ACC112 (cell line): ENCODE measurements at regions not wholly inside any gene's neighbourhood (a gene's known extent, or its start where the extent isn't known, plus 50 kb on each side); places are given as distances from the start of the nearest gene placed in this dataset.

Experiments
- H2AFZ ChIP-seq: fragments of 200-600 bp; sonication (generic); one replicate; pipeline ENCODE4 v1.6.0; 2017; ENCODE audit warnings: antibody characterized with exemption, low read length; ENCODE audit not compliant: unreplicated experiment
- H3K27ac ChIP-seq: fragments of 200-600 bp; sonication (generic); 2 replicates; pipeline ENCODE4 v1.5.1; 2014; ENCODE audit warnings: low read depth, mild to moderate bottlenecking, antibody characterized with exemption, low read length, moderate library complexity
- H3K27me3 ChIP-seq: fragments of 200-600 bp; sonication (generic); 2 replicates; pipeline ENCODE4 v1.6.1; 2014; ENCODE audit warnings: mild to moderate bottlenecking, antibody characterized with exemption, low read length, moderate library complexity, mixed read lengths; ENCODE audit not compliant: insufficient read depth
- H3K36me3 ChIP-seq: fragments of 200-600 bp; sonication (generic); 2 replicates; pipeline ENCODE4 v1.6.1; 2016; ENCODE audit warnings: mild to moderate bottlenecking, antibody characterized with exemption, low read length, moderate library complexity, mixed read lengths; ENCODE audit not compliant: insufficient read depth
- H3K4me1 ChIP-seq: fragments of 200-600 bp; sonication (generic); one replicate; pipeline ENCODE4 v1.6.1; 2016; ENCODE audit warnings: low read length, mixed read lengths; ENCODE audit not compliant: insufficient read depth, unreplicated experiment, control insufficient read depth
- H3K4me3 ChIP-seq: fragments of 200-600 bp; sonication (generic); 2 replicates; pipeline ENCODE4 v1.5.1; 2014; ENCODE audit warnings: mild to moderate bottlenecking, low read depth, low read length
- H3K79me2 ChIP-seq: fragments of 200-600 bp; sonication (generic); one replicate; pipeline ENCODE4 v1.6.0; 2016; ENCODE audit warnings: low read length; ENCODE audit not compliant: control insufficient read depth, unreplicated experiment, insufficient read depth

GRCh38 chr4:81912376-81913030 lies 440.8 kb upstream of the RASGEF1B start:
- no peak overlapping the region for H3K4me3 ChIP-seq
- H3K27me3 ChIP-seq, result peaks cover 12% of the 10 kb centered on the region
- no peak overlapping the region for H3K27ac ChIP-seq
- H3K4me1 ChIP-seq, result no peaks in the 10 kb centered on the region
- H3K79me2 ChIP-seq, result no peaks in the 10 kb centered on the region
- no peak overlapping the region for H2AFZ ChIP-seq
- no peaks in the 10 kb centered on the region for H3K36me3 ChIP-seq

- H3K4me3 ChIP-seq, result no peak overlapping the region
- no peaks in the 10 kb centered on the region for H3K79me2 ChIP-seq
- H3K4me1 ChIP-seq, result no peaks in the 10 kb centered on the region
- no peak overlapping the region for H2AFZ ChIP-seq
- no peak overlapping the region for H3K27ac ChIP-seq
- H3K36me3 ChIP-seq, result no peaks in the 10 kb centered on the region
- no peaks in the 10 kb centered on the region for H3K27me3 ChIP-seq
Measured at GRCh38 chr4:81906905-81907304, 435.2 kb upstream of the RASGEF1B start.

GRCh38 chr4:81905971-81906370 lies 434.3 kb upstream of the RASGEF1B start:
- Histone ChIP-seq H3K27me3 (no peaks in the 10 kb centered on the region), H3K27ac (no peak overlapping the region)

GRCh38 chr4:81904121-81904520 lies 432.4 kb upstream of the RASGEF1B start:
- Histone ChIP-seq H3K27ac (no peak overlapping the region), H3K4me3 (no peak overlapping the region), H2AFZ (no peak overlapping the region), H3K36me3 (no peaks in the 10 kb centered on the region), H3K79me2 (no peaks in the 10 kb centered on the region), H3K27me3 (0 out of 2 replicates have a peak, but pooled peaks cover 2% of the 10 kb centered on the region), H3K4me1 (no peaks in the 10 kb centered on the region)

More at GRCh38 chr4:81905971-81906370, 434.3 kb upstream of the RASGEF1B start:
- Histone ChIP-seq H3K36me3 (no peaks in the 10 kb centered on the region), H3K4me3 (no peak overlapping the region), H3K79me2 (no peaks in the 10 kb centered on the region), H3K4me1 (no peaks in the 10 kb centered on the region), H2AFZ (no peak overlapping the region)

GRCh38 chr4:81903212-81903611 lies 431.5 kb upstream of the RASGEF1B start:
- Histone ChIP-seq H3K79me2 (no peaks in the 10 kb centered on the region), H2AFZ (no peak overlapping the region), H3K36me3 (no peaks in the 10 kb centered on the region), H3K27me3 (peaks cover 4% of the 10 kb centered on the region; the same call in 1 of the 2 replicates), H3K4me1 (no peaks in the 10 kb centered on the region), H3K4me3 (no peak overlapping the region), H3K27ac (no peak overlapping the region)

- Histone ChIP-seq H2AFZ (no peak overlapping the region), H3K4me3 (no peak overlapping the region), H3K79me2 (no peaks in the 10 kb centered on the region), H3K27ac (no peak overlapping the region), H3K27me3 (peaks cover 7% of the 10 kb centered on the region; the same call in 1 of the 2 replicates), H3K4me1 (no peaks in the 10 kb centered on the region), H3K36me3 (no peaks in the 10 kb centered on the region)
Measured at GRCh38 chr4:81898862-81899504, 427.3 kb upstream of the RASGEF1B start.

GRCh38 chr4:81896936-81897335 lies 425.2 kb upstream of the RASGEF1B start:
- Histone ChIP-seq H3K36me3 (no peaks in the 10 kb centered on the region), H2AFZ (no peak overlapping the region), H3K79me2 (no peaks in the 10 kb centered on the region), H3K27me3 (peaks cover 11% of the 10 kb centered on the region; the same call in 1 of the 2 replicates), H3K27ac (no peak overlapping the region), H3K4me3 (no peak overlapping the region), H3K4me1 (no peaks in the 10 kb centered on the region)

GRCh38 chr4:81891005-81891996 lies 419.6 kb upstream of the RASGEF1B start:
- no peak overlapping the region for H3K4me3 ChIP-seq
- H3K79me2 ChIP-seq, result no peaks in the 10 kb centered on the region
- H3K4me1 ChIP-seq, result no peaks in the 10 kb centered on the region
- no peak overlapping the region for H3K27ac ChIP-seq
- H3K27me3 ChIP-seq, result 0 out of 2 replicates have a peak, but pooled peaks cover 4% of the 10 kb centered on the region
- H3K36me3 ChIP-seq, result no peaks in the 10 kb centered on the region
- no peak overlapping the region for H2AFZ ChIP-seq

- Histone ChIP-seq H3K36me3 (no peaks in the 10 kb centered on the region), H3K4me3 (no peak overlapping the region), H3K27me3 (0 out of 2 replicates have a peak, but pooled peaks cover 4% of the 10 kb centered on the region), H3K4me1 (no peaks in the 10 kb centered on the region), H2AFZ (no peak overlapping the region), H3K79me2 (no peaks in the 10 kb centered on the region), H3K27ac (no peak overlapping the region)
Measured at GRCh38 chr4:81884986-81885385, 413.3 kb upstream of the RASGEF1B start.
